ENCODE measurements at regions not wholly inside any gene's neighbourhood (a gene's known extent, or its start where the extent isn't known, plus 50 kb on each side); places are given as distances from the start of the nearest gene placed in this dataset.
"Not testable (repeated sequence)": the region's sequence is repeated elsewhere in the genome, so short reads cannot be mapped to it uniquely, and the experiment has no call there.

DNA sequence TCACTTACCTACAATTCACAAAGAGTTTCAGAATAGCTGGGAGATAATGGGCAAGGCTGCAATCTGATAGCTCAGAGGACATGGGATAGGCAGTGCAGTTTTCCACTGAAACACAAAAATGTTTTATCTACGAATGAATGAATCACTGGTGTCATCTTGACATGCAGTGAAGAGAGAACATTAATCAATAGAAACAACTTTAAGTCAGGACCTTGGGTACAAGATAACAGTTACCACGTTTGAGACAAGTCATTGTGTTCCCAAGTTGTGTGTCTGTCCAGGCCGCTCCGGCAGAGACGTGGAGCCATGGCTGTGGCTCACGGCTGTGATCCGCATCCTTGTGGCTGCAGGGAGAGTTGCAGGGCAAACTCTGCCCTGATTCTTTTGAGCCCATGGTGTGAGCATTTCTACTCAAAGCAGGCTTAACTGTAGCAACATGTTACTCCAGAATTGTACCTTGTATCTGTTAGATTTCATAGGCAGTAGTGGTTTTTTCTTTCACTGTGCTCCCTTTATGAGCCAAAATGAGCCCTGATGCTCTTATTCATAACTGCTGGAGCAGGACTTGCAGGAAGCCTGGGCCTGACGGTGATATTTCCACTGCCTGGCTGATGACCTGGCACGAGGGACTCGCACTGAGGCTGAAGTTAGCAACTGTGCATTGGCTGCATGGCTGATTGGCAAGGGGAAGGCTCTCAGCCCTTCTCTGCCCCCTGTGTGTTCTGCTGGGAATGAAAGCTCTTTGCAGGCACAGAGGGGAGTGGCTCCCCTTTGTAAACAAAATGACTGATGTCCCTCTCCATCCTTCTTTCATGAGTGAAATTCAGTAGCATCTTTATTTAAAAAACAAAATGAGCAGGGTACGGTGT is 465.2 kb downstream of the AJAP1 start:
- H3K27ac Mint-ChIP-seq, result no peak overlapping the region
- no peak overlapping the region for H3K4me3 Mint-ChIP-seq
- H3K27me3 Mint-ChIP-seq, result peaks cover 4% of the 10 kb centered on the region
- H3K4me1 Mint-ChIP-seq (ENCODE audit: low read depth), result no peaks in the 10 kb centered on the region
- no peaks in the 10 kb centered on the region for H3K9me3 Mint-ChIP-seq (ENCODE audit: low read depth)
- H3K36me3 Mint-ChIP-seq, result no peaks in the 10 kb centered on the region

DNA sequence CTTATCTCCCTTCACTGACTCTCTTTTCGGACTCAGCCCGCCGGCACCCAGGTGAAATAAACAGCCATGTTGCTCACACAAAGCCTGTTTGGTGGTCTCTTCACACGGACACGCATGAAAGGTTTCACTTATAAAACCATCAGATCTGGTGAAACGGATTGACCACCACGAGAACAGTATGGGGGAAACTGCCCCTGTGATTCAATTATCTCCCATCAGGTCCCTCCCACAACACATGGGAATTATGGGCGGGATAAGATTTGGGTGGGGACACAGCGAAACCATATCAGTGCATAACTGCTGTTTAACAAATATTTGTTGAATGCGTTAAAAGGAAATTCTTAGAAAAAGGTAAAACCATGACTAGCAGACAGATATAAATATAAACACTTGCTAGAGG is 464.4 kb downstream of the AJAP1 start:
- H3K27ac Mint-ChIP-seq; H3K27me3 Mint-ChIP-seq; H3K4me3 Mint-ChIP-seq; H3K9me3 Mint-ChIP-seq (ENCODE audit: low read depth); H3K4me1 Mint-ChIP-seq (ENCODE audit: low read depth); H3K36me3 Mint-ChIP-seq: not testable (repeated sequence)

DNA sequence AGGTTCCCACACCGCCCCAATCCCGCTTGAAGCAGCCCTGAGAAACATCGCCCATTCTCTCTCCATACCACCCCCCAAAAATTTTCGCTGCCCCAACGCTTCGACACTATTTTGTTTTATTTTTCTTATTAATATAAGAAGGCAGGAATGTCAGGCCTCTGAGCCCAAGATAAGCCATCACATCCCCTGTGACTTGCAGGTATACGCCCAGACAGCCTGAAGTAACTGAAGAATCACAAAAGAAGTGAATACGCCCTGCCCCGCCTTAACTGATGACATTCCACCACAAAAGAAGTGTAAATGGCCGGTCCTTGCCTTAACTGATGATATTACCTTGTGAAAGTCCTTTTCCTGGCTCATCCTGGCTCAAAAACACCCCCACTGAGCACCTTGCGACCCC is 463.9 kb downstream of the AJAP1 start:
- not testable (repeated sequence) for H3K27me3 Mint-ChIP-seq; H3K27ac Mint-ChIP-seq; H3K4me3 Mint-ChIP-seq; H3K36me3 Mint-ChIP-seq; H3K9me3 Mint-ChIP-seq (ENCODE audit: low read depth); H3K4me1 Mint-ChIP-seq (ENCODE audit: low read depth)

DNA sequence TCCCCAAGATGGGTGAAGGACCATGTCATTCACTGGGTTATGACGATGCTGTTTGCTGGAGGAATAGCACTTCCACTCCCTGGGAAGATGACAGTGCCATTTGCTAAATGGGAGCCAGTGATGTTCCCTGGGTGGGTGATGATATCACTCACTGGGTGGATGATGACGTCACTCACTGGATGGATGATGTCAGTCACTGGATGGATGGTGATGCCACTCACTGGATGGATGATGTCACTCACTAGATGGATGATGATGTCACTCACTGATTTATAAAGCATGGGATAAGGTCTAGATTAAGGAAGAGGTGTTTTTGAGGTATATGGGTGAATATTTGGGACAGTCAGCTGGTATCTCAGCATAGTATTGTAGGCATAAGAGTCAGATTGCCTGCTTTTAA is 457.2 kb downstream of the AJAP1 start:
- Mint-ChIP-seq H3K27me3 (peaks cover 3% of the 10 kb centered on the region), H3K4me3 (no peak overlapping the region), H3K4me1 (ENCODE audit: low read depth) (peaks cover 32% of the 10 kb centered on the region), H3K36me3 (no peaks in the 10 kb centered on the region), H3K27ac (no peak overlapping the region), H3K9me3 (ENCODE audit: low read depth) (no peaks in the 10 kb centered on the region)

DNA sequence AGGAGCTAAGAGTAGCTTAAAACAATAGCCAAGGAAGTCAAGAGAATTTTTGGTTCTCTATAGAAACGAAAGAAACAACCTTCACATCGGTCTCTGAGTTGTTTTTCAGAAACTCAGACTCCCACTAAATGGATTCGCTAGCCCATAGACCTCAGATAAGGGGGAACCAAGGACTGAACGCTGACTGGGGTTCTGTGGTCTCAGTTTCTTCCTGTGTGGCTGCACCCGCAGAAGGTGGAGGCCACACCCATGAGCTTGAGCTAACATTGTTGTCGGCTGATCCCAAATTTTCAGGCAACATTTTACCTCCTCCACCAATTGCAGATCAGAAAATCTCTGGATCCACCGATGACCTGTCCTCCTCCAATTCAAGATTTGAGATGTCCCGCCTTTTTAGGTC is 456.1 kb downstream of the AJAP1 start:
- H3K36me3 Mint-ChIP-seq, result no peaks in the 10 kb centered on the region
- H3K27me3 Mint-ChIP-seq, result peaks cover 3% of the 10 kb centered on the region
- peak overlapping the region; percentile 60 for H3K4me3 Mint-ChIP-seq
- no peaks in the 10 kb centered on the region for H3K9me3 Mint-ChIP-seq (ENCODE audit: low read depth)
- H3K27ac Mint-ChIP-seq, result no peak overlapping the region
- peaks cover 32% of the 10 kb centered on the region for H3K4me1 Mint-ChIP-seq (ENCODE audit: low read depth)

DNA sequence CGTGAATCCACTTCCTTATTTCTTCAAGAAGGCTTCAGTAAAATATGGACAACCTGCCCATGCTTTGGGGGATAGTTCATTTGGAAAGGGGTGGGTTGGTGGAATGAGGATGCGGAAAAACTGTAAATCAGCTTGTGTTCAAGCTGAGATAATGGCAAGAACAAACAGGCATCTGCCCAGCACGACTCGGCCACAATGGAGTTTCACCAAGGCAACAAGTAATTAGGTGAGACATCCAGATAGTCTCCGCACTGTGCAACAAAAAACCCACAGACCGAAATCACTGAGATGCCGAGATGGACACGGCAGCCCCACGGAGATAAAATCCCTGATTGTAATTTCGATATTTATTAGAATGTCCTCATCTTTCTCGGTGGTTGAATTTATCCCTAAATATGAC is 455.2 kb downstream of the AJAP1 start:
- peaks cover 32% of the 10 kb centered on the region for H3K4me1 Mint-ChIP-seq (ENCODE audit: low read depth)
- H3K27ac Mint-ChIP-seq, result no peak overlapping the region
- no peaks in the 10 kb centered on the region for H3K9me3 Mint-ChIP-seq (ENCODE audit: low read depth)
- peaks cover 3% of the 10 kb centered on the region for H3K27me3 Mint-ChIP-seq
- H3K36me3 Mint-ChIP-seq, result no peaks in the 10 kb centered on the region
- peak overlapping the region; percentile 21 for H3K4me3 Mint-ChIP-seq

DNA sequence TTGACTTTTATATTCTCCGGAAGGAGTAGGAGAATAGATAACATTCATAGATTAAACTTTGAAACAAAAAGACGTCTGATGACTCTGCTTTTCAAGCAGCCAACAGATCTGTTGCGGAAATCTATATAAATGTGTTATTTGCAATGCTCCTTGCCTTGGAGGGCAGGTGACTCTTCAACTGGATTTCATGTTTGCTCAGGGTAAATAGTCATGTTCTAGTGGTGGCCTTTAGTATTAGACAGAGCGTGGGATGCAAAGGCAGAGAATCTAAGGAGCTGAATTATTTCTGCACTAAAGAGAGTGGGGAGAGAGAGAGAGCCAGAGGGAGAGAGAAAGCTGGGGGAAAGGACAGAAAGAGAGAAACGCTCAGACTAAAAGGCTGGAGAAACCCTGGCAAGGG is 454.3 kb downstream of the AJAP1 start:
- peaks cover 3% of the 10 kb centered on the region for H3K27me3 Mint-ChIP-seq
- no peaks in the 10 kb centered on the region for H3K9me3 Mint-ChIP-seq (ENCODE audit: low read depth)
- no peak overlapping the region for H3K4me3 Mint-ChIP-seq
- peaks cover 32% of the 10 kb centered on the region for H3K4me1 Mint-ChIP-seq (ENCODE audit: low read depth)
- H3K36me3 Mint-ChIP-seq, result no peaks in the 10 kb centered on the region
- H3K27ac Mint-ChIP-seq, result no peak overlapping the region

DNA sequence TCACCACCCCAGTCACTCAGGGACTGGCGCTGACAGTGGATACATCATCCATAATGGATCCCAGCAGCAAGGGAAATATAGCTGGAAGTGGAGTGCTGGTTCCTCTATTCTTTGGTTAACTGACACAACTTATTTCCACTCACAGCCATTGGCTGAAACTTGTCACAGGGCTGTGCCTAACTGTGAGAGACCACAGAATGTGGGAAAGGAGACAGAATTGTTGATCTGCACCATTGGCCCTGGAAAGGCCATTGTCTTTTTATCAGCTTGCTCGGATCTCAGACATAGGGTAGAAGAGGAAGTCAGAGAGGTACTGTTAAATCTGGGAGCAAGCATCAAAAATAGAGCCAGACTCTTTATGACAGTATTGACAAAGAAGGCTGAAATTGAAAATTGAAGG is 451.3 kb downstream of the AJAP1 start:
- peaks cover 19% of the 10 kb centered on the region for H3K4me1 Mint-ChIP-seq (ENCODE audit: low read depth)
- peaks cover 3% of the 10 kb centered on the region for H3K27me3 Mint-ChIP-seq
- no peak overlapping the region for H3K4me3 Mint-ChIP-seq
- no peaks in the 10 kb centered on the region for H3K36me3 Mint-ChIP-seq
- H3K9me3 Mint-ChIP-seq (ENCODE audit: low read depth), result peaks cover 2% of the 10 kb centered on the region
- H3K27ac Mint-ChIP-seq, result no peak overlapping the region

DNA sequence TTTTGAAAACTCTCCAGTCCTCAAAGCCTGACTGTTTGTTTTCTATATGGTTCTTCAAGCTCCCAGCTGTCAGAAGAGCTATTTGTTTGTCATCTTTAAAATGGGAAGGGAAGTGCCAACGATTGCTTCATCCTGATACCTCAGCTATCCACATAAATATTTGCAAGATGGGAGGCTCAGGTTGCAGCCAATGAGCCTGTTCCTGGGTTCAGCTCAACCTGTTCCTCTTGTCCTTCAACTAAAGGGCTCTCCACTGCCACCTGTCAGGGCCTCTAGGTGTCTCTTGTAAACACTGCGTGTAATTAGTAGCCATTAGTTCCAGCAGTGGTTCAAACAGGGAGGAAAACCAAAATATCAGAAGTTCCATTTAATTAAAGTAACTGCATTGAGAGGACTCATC is 445.1 kb downstream of the AJAP1 start:
- no peak overlapping the region for H3K27ac Mint-ChIP-seq

DNA sequence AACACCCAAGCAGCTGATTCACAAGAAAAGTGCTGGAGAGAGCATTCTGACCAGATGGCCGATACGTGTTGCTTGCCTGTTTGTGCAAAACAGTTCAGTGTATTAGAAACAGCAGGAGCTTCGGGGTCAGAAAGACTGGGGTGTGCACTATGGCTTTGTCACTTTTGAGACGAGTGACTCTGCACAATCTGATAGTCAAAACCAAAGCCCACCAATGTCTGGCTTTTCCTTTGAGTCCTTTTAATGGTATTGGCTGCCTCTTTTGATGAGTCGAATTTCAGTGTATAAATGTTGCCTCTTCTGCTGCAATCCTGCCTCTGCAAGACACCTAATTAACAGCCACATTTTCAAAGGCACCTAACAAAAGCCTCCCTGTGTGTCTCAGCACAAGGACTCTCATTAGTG is 444.6 kb downstream of the AJAP1 start:
- Mint-ChIP-seq H3K4me1 (ENCODE audit: low read depth) (no peaks in the 10 kb centered on the region), H3K4me3 (no peak overlapping the region), H3K27ac (no peak overlapping the region), H3K36me3 (peaks cover 5% of the 10 kb centered on the region), H3K9me3 (ENCODE audit: low read depth) (peaks cover 7% of the 10 kb centered on the region), H3K27me3 (peaks cover 4% of the 10 kb centered on the region)

More for the DNA sequence above, 445.1 kb downstream of the AJAP1 start:
- Mint-ChIP-seq H3K4me1 (ENCODE audit: low read depth) (no peaks in the 10 kb centered on the region), H3K4me3 (no peak overlapping the region), H3K36me3 (peaks cover under 1% of the 10 kb centered on the region), H3K27me3 (peaks cover 3% of the 10 kb centered on the region), H3K9me3 (ENCODE audit: low read depth) (peaks cover 4% of the 10 kb centered on the region)

DNA sequence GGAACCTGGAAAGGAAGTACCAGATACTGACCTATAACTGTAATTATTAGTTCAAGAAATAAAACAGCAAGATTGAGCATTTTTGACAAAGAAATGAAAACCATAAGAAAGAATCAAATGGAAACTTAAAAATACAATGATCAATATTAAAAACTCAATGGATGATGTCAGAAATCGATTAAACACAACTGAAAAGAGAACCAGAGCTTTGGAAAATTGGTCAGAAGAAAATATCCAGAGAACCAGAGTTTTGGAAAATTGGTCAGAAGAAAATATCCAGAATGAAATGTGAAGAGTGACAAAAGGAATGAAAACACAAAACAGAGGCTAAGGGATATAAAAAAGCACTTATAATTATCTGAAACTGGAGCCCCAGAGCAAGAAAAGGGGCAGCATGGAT is 438.6 kb downstream of the AJAP1 start:
- peaks cover 11% of the 10 kb centered on the region for H3K36me3 Mint-ChIP-seq
- H3K27me3 Mint-ChIP-seq, result peaks cover 8% of the 10 kb centered on the region
- no peak overlapping the region for H3K27ac Mint-ChIP-seq
- no peak overlapping the region for H3K4me3 Mint-ChIP-seq
- H3K9me3 Mint-ChIP-seq (ENCODE audit: low read depth), result peaks cover 20% of the 10 kb centered on the region
- no peaks in the 10 kb centered on the region for H3K4me1 Mint-ChIP-seq (ENCODE audit: low read depth)

DNA sequence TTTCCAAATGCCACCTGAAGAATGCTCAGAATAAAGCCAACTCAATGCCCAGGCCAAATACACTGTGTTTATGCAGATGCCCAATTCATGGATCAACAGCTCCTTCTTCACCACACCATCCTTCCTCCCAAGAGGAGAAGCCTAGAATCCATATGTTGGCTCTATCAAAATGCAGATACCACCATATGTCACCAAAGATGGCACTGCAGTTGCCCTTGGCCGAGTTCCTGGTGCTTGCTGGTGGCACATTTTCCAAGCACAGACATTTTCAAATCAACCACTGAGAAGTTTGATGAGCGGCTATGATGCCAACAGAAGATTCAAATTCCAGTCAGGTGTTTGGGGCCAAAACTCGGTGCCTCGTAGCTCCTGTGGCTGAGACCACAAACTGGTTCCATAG is 430.3 kb downstream of the AJAP1 start:
- H3K36me3 Mint-ChIP-seq, result no peaks in the 10 kb centered on the region
- no peaks in the 10 kb centered on the region for H3K4me1 Mint-ChIP-seq (ENCODE audit: low read depth)
- no peak overlapping the region for H3K4me3 Mint-ChIP-seq
- no peaks in the 10 kb centered on the region for H3K9me3 Mint-ChIP-seq (ENCODE audit: low read depth)
- no peak overlapping the region for H3K27ac Mint-ChIP-seq
- peaks cover 4% of the 10 kb centered on the region for H3K27me3 Mint-ChIP-seq

DNA sequence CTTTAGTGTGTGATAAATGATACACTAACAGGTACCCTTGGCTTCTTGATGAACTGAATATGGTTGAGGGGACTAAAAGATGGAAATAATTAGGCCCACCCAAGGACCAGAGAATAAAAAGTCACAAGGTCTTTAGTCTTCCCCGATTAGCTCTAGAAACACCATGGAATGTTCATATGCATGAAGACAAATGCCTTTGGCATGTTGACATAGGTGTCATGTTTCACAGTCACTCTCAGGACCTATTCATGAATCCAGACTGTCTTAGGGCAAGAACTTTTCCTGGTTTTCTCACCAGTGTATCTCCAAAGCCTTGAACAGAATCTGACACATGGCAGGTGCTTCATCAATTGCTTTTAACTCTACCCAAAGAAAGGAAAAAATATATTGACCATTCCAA is 412.8 kb downstream of the AJAP1 start:
- Mint-ChIP-seq H3K27ac (no peak overlapping the region), H3K9me3 (ENCODE audit: low read depth) (no peaks in the 10 kb centered on the region), H3K27me3 (peaks cover 19% of the 10 kb centered on the region), H3K4me3 (no peak overlapping the region), H3K4me1 (ENCODE audit: low read depth) (no peaks in the 10 kb centered on the region), H3K36me3 (no peaks in the 10 kb centered on the region)

DNA sequence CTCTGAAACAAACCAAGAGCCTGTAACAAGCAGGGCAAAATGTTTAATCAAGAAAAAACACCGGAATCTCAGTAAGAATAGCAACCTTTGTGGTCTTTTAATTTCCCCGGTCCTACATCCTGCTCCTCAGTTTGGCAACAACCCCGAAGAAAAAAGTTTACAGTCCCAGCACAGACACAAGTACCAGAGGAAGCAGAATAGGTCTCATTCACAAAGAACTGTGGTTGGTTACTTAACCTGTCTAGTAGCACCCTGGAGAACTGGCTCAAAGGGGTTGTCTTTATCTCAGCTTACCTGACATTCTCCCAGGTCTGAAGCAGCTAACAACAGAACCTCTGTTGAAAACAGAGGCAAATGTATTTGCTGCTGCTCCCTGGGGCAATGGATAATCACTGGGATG is 399.3 kb downstream of the AJAP1 start:
- no peak overlapping the region for H3K27ac Mint-ChIP-seq
- peaks cover 9% of the 10 kb centered on the region for H3K27me3 Mint-ChIP-seq
- H3K4me3 Mint-ChIP-seq, result no peak overlapping the region
- peaks cover 7% of the 10 kb centered on the region for H3K4me1 Mint-ChIP-seq (ENCODE audit: low read depth)
- H3K36me3 Mint-ChIP-seq, result no peaks in the 10 kb centered on the region
- H3K9me3 Mint-ChIP-seq (ENCODE audit: low read depth), result peaks cover 17% of the 10 kb centered on the region

DNA sequence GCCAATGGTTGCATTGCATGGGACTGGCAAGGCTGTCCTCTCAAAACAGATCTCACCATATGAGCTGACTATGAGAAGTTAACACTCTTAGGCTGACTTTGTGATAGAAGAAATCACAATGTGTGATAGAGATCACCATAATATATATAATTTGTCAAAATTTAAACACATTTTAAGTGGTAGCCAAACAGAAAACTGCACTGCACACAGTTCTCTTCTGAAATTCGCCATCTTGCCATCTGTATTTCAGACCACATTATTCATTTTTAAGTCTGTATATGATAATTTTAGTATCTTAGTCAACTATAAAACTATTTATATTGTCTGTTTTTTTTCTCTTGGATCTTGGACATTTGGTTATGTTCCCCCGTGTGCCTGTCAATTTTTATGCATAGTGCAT is 374.7 kb downstream of the AJAP1 start:
- no peak overlapping the region for H3K27ac Mint-ChIP-seq
- H3K4me1 Mint-ChIP-seq (ENCODE audit: low read depth), result no peaks in the 10 kb centered on the region
- H3K9me3 Mint-ChIP-seq (ENCODE audit: low read depth), result no peaks in the 10 kb centered on the region
- H3K27me3 Mint-ChIP-seq, result peaks cover 1% of the 10 kb centered on the region
- no peak overlapping the region for H3K4me3 Mint-ChIP-seq
- H3K36me3 Mint-ChIP-seq, result no peaks in the 10 kb centered on the region

DNA sequence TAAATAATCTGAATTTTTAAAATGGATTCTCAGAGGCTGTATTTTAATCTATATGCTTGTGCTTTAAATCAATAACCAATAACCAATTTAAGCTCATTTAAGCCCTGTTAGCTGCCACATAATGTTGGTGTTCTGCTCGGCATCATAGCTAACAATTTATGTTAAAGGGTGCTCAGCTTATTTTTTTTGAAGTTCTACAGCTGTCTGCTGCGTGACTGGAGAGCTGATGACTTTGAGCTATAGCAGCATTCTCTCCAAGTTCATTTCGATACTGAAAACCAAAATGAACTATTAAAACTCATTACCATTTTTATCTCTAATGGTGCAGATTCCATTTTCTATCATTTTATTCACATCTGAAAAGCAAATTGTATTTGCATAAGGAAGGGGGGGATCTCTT is 357.8 kb downstream of the AJAP1 start:
- Mint-ChIP-seq H3K9me3 (ENCODE audit: low read depth) (no peaks in the 10 kb centered on the region), H3K36me3 (no peaks in the 10 kb centered on the region), H3K27ac (no peak overlapping the region), H3K27me3 (peaks cover 2% of the 10 kb centered on the region), H3K4me1 (ENCODE audit: low read depth) (no peaks in the 10 kb centered on the region), H3K4me3 (no peak overlapping the region)

Data from activated naive CD8-positive, alpha-beta T cell (primary cell).